ENCODE measurements at regions not wholly inside any gene's neighbourhood (a gene's known extent, or its start where the extent isn't known, plus 50 kb on each side); places are given as distances from the start of the nearest gene placed in this dataset.
"Not testable (repeated sequence)": the region's sequence is repeated elsewhere in the genome, so short reads cannot be mapped to it uniquely, and the experiment has no call there.

GRCh38 chrX:83749736-83750135 is 111.2 kb upstream of the CYLC1 start:
- not testable (repeated sequence) for H3K14ac ChIP-seq (ENCODE audit: insufficient read depth, low read length); H2BK120ac ChIP-seq (ENCODE audit: low read depth, low read length, poor library complexity, severe bottlenecking); H3K18ac ChIP-seq (ENCODE audit: insufficient read length, low read depth, low read length); H3K9ac ChIP-seq (ENCODE audit: extremely low read depth, insufficient read length, low read length); H2BK5ac ChIP-seq (ENCODE audit: insufficient read length, low read length); H3K27ac Mint-ChIP-seq; H4K20me1 ChIP-seq (ENCODE audit: control insufficient read depth, insufficient read depth, insufficient read length); H3K27ac ChIP-seq (ENCODE audit: insufficient read length, low read depth, low read length); H3K27me3 ChIP-seq (ENCODE audit: insufficient read depth, low read length); H2AFZ ChIP-seq (ENCODE audit: low read length); H3K79me1 ChIP-seq (ENCODE audit: insufficient read depth, low read depth, low read length, poor library complexity, severe bottlenecking); H2AK5ac ChIP-seq (ENCODE audit: insufficient read length, low read length); H3K27me3 Mint-ChIP-seq (ENCODE audit: low read depth); DNase-seq; H3K4me1 Mint-ChIP-seq; H3K56ac ChIP-seq (ENCODE audit: insufficient read length, low read depth, low read length); H3K4me2 ChIP-seq (ENCODE audit: insufficient read depth, insufficient read length, low read length); H2BK20ac ChIP-seq (ENCODE audit: low read depth, low read length, poor library complexity, severe bottlenecking); H4K8ac ChIP-seq (replicated peaks; ENCODE audit: insufficient read length, low read depth, low read length); H3K23ac ChIP-seq (ENCODE audit: insufficient read length, low read depth, low read length); H2BK12ac ChIP-seq (ENCODE audit: insufficient read length, low read depth, low read length); H3K4ac ChIP-seq (ENCODE audit: low read depth, low read length); H3T11ph ChIP-seq (ENCODE audit: low read length); H3K4me3 Mint-ChIP-seq; H4K5ac ChIP-seq (ENCODE audit: insufficient read length, low read depth, low read length); H4K91ac ChIP-seq (ENCODE audit: insufficient read length, low read depth, low read length); H3K23me2 ChIP-seq (ENCODE audit: insufficient read length, low read depth, low read length, poor library complexity, severe bottlenecking); H3K36me3 Mint-ChIP-seq (ENCODE audit: insufficient read depth in 1 of 3, low read depth in 3 of 3); H3K4me1 ChIP-seq (ENCODE audit: insufficient read depth, low read length); H2BK15ac ChIP-seq (ENCODE audit: low read depth, low read length); H3K9me3 ChIP-seq (ENCODE audit: control insufficient read depth, low read depth, low read length); H3K79me2 ChIP-seq (ENCODE audit: insufficient read depth, low read length)
- peaks cover 54 to 66% of the 10 kb centered on the region in 2 experiments for H3K9me3 Mint-ChIP-seq
- no CpG with 5 or more reads among the region's 23 CpGs for WGBS (ENCODE audit: extremely low coverage, insufficient read length, low lambda C conversion rate)

GRCh38 chrX:83750451-83750850 is 110.5 kb upstream of the CYLC1 start:
- H3K27ac ChIP-seq (ENCODE audit: insufficient read length, low read depth, low read length); H2BK5ac ChIP-seq (ENCODE audit: insufficient read length, low read length); H3K4me3 Mint-ChIP-seq; H3K79me1 ChIP-seq (ENCODE audit: insufficient read depth, low read depth, low read length, poor library complexity, severe bottlenecking); H3K4me1 Mint-ChIP-seq; H3T11ph ChIP-seq (ENCODE audit: low read length); H2AK5ac ChIP-seq (ENCODE audit: insufficient read length, low read length); H2BK12ac ChIP-seq (ENCODE audit: insufficient read length, low read depth, low read length); H2AFZ ChIP-seq (ENCODE audit: low read length); H2BK15ac ChIP-seq (ENCODE audit: low read depth, low read length); DNase-seq; H3K4me2 ChIP-seq (ENCODE audit: insufficient read depth, insufficient read length, low read length); H3K18ac ChIP-seq (ENCODE audit: insufficient read length, low read depth, low read length); H3K23ac ChIP-seq (ENCODE audit: insufficient read length, low read depth, low read length); H3K27ac Mint-ChIP-seq; H3K27me3 ChIP-seq (ENCODE audit: insufficient read depth, low read length); H3K9ac ChIP-seq (ENCODE audit: extremely low read depth, insufficient read length, low read length); H3K9me3 ChIP-seq (ENCODE audit: control insufficient read depth, low read depth, low read length); H3K14ac ChIP-seq (ENCODE audit: insufficient read depth, low read length); H3K36me3 Mint-ChIP-seq (ENCODE audit: insufficient read depth in 1 of 3, low read depth in 3 of 3); H3K4ac ChIP-seq (ENCODE audit: low read depth, low read length); H3K56ac ChIP-seq (ENCODE audit: insufficient read length, low read depth, low read length); H3K27me3 Mint-ChIP-seq (ENCODE audit: low read depth); H2BK20ac ChIP-seq (ENCODE audit: low read depth, low read length, poor library complexity, severe bottlenecking); H4K8ac ChIP-seq (replicated peaks; ENCODE audit: insufficient read length, low read depth, low read length); H4K91ac ChIP-seq (ENCODE audit: insufficient read length, low read depth, low read length); H3K79me2 ChIP-seq (ENCODE audit: insufficient read depth, low read length); H3K23me2 ChIP-seq (ENCODE audit: insufficient read length, low read depth, low read length, poor library complexity, severe bottlenecking); H4K5ac ChIP-seq (ENCODE audit: insufficient read length, low read depth, low read length); H2BK120ac ChIP-seq (ENCODE audit: low read depth, low read length, poor library complexity, severe bottlenecking); H3K4me1 ChIP-seq (ENCODE audit: insufficient read depth, low read length); H4K20me1 ChIP-seq (ENCODE audit: control insufficient read depth, insufficient read depth, insufficient read length): not testable (repeated sequence)
- H3K9me3 Mint-ChIP-seq = peaks cover 53 to 67% of the 10 kb centered on the region in 2 experiments
- WGBS (ENCODE audit: extremely low coverage, insufficient read length, low lambda C conversion rate) = no CpG with 5 or more reads among the region's 15 CpGs

Data from H9 (cell line).